ENCODE measurements at regions not wholly inside any gene's neighbourhood (a gene's known extent, or its start where the extent isn't known, plus 50 kb on each side); places are given as distances from the start of the nearest gene placed in this dataset.

DNA sequence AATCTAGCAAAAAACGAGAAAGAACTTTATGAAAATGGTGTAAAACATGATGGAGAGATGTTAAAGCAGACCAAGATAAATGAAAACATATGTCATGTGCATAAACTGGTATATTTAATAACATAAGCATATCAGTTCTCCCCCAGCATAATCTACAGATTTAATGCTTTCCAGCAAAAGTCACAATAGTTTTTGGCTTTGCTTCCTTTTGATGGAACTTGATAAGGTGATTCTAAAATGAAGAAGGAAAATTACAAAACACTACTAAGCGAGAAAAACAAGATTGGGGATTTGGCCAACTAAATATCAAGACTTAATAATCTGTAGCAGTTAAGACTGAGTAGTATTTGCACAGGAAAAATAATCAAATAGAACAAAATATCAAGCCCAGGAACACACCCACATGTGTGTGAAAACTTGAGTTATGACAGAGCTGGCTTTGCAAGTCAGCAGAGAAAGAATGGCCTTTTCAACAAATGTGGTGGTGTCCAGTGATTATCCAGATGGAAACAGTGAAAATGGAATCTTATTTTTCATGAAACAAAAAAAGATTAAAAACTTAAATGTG is 83.7 kb upstream of the L3MBTL4 start (continued):
- no peak for TF ChIP-seq SIRT6 (IDR thresholded peaks at IDR 0.05; ENCODE audit: low read length)
